ENCODE measurements at regions not wholly inside any gene's neighbourhood (a gene's known extent, or its start where the extent isn't known, plus 50 kb on each side); places are given as distances from the start of the nearest gene placed in this dataset.

DNA sequence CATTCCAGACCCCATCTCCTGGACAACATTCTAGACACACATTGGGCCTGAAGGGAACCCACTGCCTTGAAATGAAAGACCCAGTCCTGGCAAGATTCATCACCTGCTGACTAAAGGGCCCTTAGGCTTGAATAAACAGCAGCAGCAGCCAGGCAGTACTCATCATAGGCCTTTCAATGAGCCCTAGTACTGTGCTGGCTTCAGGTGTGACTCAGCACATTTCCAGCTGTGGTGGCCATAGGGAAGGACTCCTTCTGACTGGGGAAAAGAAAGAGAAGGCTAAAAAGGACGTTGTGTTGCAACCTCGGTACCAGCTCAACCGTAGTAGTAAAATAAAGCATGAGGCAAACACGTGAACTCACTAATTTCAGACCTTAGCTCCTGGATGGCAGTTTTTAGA lies 344.0 kb downstream of the ACTRT1 start:
- TF ChIP-seq CTCF (IDR thresholded peaks at IDR 0.05) (no peak), POLR2A (IDR thresholded peaks at IDR 0.05) (no peak)
